H9 (cell line): ENCODE measurements at regions not wholly inside any gene's neighbourhood (a gene's known extent, or its start where the extent isn't known, plus 50 kb on each side); places are given as distances from the start of the nearest gene placed in this dataset.

ENCODE experiments used
- DNase-seq: peaks from one replicate; pipeline ENCODE4 v3.0.0-alpha.2; 2017
- H2AFZ ChIP-seq: one replicate; pipeline ENCODE4 v1.6.1; 2013; ENCODE audit warnings: mild to moderate bottlenecking, low read length, control low read depth, moderate library complexity
- H2AK5ac ChIP-seq: 2 replicates; pipeline ENCODE4 v1.6.1; 2013; ENCODE audit warnings: low read length, control low read depth, mixed read lengths; ENCODE audit not compliant: insufficient read length
- H2BK120ac ChIP-seq: one replicate; pipeline ENCODE4 v1.6.1; 2013; ENCODE audit warnings: low read depth, mild to moderate bottlenecking, low read length, control low read depth, inconsistent platforms; ENCODE audit not compliant: poor library complexity, severe bottlenecking
- H2BK12ac ChIP-seq: 2 replicates; pipeline ENCODE4 v1.6.1; 2013; ENCODE audit warnings: low read length, control low read depth, mixed read lengths, low read depth; ENCODE audit not compliant: insufficient read length
- H2BK15ac ChIP-seq: 2 replicates; pipeline ENCODE4 v1.6.1; 2013; ENCODE audit warnings: low read depth, low read length, control low read depth
- H2BK20ac ChIP-seq: one replicate; pipeline ENCODE4 v1.6.1; 2013; ENCODE audit warnings: low read depth, mild to moderate bottlenecking, low read length, control low read depth, inconsistent platforms; ENCODE audit not compliant: poor library complexity, severe bottlenecking
- H2BK5ac ChIP-seq: 2 replicates; pipeline ENCODE4 v1.6.1; 2013; ENCODE audit warnings: low read length, control low read depth, mixed read lengths; ENCODE audit not compliant: insufficient read length
- H3K14ac ChIP-seq: 2 replicates; pipeline ENCODE4 v1.6.1; 2013; ENCODE audit warnings: low read length, control low read depth; ENCODE audit not compliant: insufficient read depth
- H3K18ac ChIP-seq: 2 replicates; pipeline ENCODE4 v1.6.1; 2013; ENCODE audit warnings: low read depth, mild to moderate bottlenecking, mixed read lengths, low read length, control low read depth; ENCODE audit not compliant: insufficient read length
- H3K23ac ChIP-seq: 2 replicates; pipeline ENCODE4 v1.6.1; 2013; ENCODE audit warnings: low read length, control low read depth, mixed read lengths, low read depth; ENCODE audit not compliant: insufficient read length
- H3K23me2 ChIP-seq: 2 replicates; pipeline ENCODE4 v1.6.1; 2013; ENCODE audit warnings: low read depth, mild to moderate bottlenecking, mixed read lengths, low read length, control low read depth; ENCODE audit not compliant: insufficient read length, poor library complexity, severe bottlenecking
- H3K27ac ChIP-seq: 2 replicates; pipeline ENCODE4 v1.5.1; 2013; ENCODE audit warnings: low read length, control low read depth, mixed read lengths, low read depth; ENCODE audit not compliant: insufficient read length
- H3K27me3 ChIP-seq: 2 replicates; pipeline ENCODE4 v1.6.1; 2013; ENCODE audit warnings: low read length, control low read depth, inconsistent platforms; ENCODE audit not compliant: insufficient read depth
- H3K4ac ChIP-seq: 2 replicates; pipeline ENCODE4 v1.6.1; 2013; ENCODE audit warnings: low read depth, mild to moderate bottlenecking, control low read depth, inconsistent platforms, low read length, moderate library complexity
- H3K4me1 ChIP-seq: 2 replicates; pipeline ENCODE4 v1.6.1; 2013; ENCODE audit warnings: low read length, control low read depth, inconsistent platforms; ENCODE audit not compliant: insufficient read depth
- H3K4me2 ChIP-seq: 2 replicates; pipeline ENCODE4 v1.6.1; 2013; ENCODE audit warnings: low read length, control low read depth, mixed read lengths; ENCODE audit not compliant: insufficient read length, insufficient read depth
- H3K56ac ChIP-seq: 2 replicates; pipeline ENCODE4 v1.6.1; 2013; ENCODE audit warnings: low read depth, mild to moderate bottlenecking, mixed read lengths, low read length, control low read depth; ENCODE audit not compliant: insufficient read length
- H3K79me1 ChIP-seq: 2 replicates; pipeline ENCODE4 v1.6.1; 2013; ENCODE audit warnings: low read depth, mild to moderate bottlenecking, moderate library complexity, low read length, control low read depth, inconsistent platforms; ENCODE audit not compliant: insufficient read depth, poor library complexity, severe bottlenecking
- H3K79me2 ChIP-seq: 2 replicates; pipeline ENCODE4 v1.6.1; 2013; ENCODE audit warnings: low read length, control low read depth, inconsistent platforms; ENCODE audit not compliant: insufficient read depth
- H3K9ac ChIP-seq: 2 replicates; pipeline ENCODE4 v1.6.1; 2013; ENCODE audit warnings: low read length, control low read depth, mixed read lengths; ENCODE audit not compliant: insufficient read length; ENCODE audit errors: extremely low read depth
- H3K9me3 ChIP-seq: one replicate; pipeline ENCODE4 v1.6.1; 2013; ENCODE audit warnings: low read depth, low read length, inconsistent platforms; ENCODE audit not compliant: control insufficient read depth
- H3T11ph ChIP-seq: one replicate; pipeline ENCODE4 v1.6.1; 2013; ENCODE audit warnings: mild to moderate bottlenecking, low read length, control low read depth, inconsistent platforms
- H4K20me1 ChIP-seq: one replicate; pipeline ENCODE4 v1.6.1; 2013; ENCODE audit not compliant: control insufficient read depth, insufficient read length, insufficient read depth
- H4K5ac ChIP-seq: 2 replicates; pipeline ENCODE4 v1.6.1; 2013; ENCODE audit warnings: low read depth, mild to moderate bottlenecking, mixed read lengths, low read length, control low read depth; ENCODE audit not compliant: insufficient read length
- H4K8ac ChIP-seq: replicated peaks from 2 replicates; pipeline ENCODE4 v1.6.1; 2013; ENCODE audit warnings: low read length, control low read depth, mixed read lengths, low read depth; ENCODE audit not compliant: insufficient read length
- H4K91ac ChIP-seq: 2 replicates; pipeline ENCODE4 v1.6.1; 2013; ENCODE audit warnings: low read depth, mild to moderate bottlenecking, moderate library complexity, mixed read lengths, low read length, control low read depth; ENCODE audit not compliant: insufficient read length
- H3K27ac Mint-ChIP-seq, 3 experiments: 2 replicates in 2 of 3; 3 replicates in 1 of 3; pipeline ENCODE4 v1.8.0; 2020 to 2021; ENCODE audit warnings: mixed read lengths in 3 of 3, mild to moderate bottlenecking in 1 of 3, moderate library complexity in 1 of 3
- H3K27me3 Mint-ChIP-seq: 2 replicates; pipeline ENCODE4 v1.8.0; 2021; ENCODE audit warnings: low read depth, mild to moderate bottlenecking, moderate library complexity, mixed read lengths
- H3K36me3 Mint-ChIP-seq, 3 experiments: 2 replicates in 2 of 3; 3 replicates in 1 of 3; pipeline ENCODE4 v1.8.0; 2020 to 2021; ENCODE audit warnings: low read depth in 3 of 3, mixed read lengths in 3 of 3; ENCODE audit not compliant: insufficient read depth in 1 of 3
- H3K4me1 Mint-ChIP-seq, 2 experiments: 2 replicates each; pipeline ENCODE4 v1.8.0; 2020; ENCODE audit warnings: mixed read lengths in 2 of 2
- H3K4me3 Mint-ChIP-seq, 2 experiments: 2 replicates in 1 of 2; 3 replicates in 1 of 2; pipeline ENCODE4 v1.8.0; 2020 to 2021; ENCODE audit warnings: mild to moderate bottlenecking in 2 of 2, mixed read lengths in 2 of 2, moderate library complexity in 1 of 2
- H3K9me3 Mint-ChIP-seq, 2 experiments: 2 replicates in 1 of 2; 3 replicates in 1 of 2; pipeline ENCODE4 v1.8.0; 2020; ENCODE audit warnings: mild to moderate bottlenecking in 2 of 2, mixed read lengths in 2 of 2, moderate library complexity in 1 of 2
- WGBS: extraction: QIAGEN DNeasy Blood & Tissue Kit; methylation state at CpG from one replicate; pipeline ENCODE4 v1.1.7; 2013; ENCODE audit warnings: missing lambda C conversion rate, low lambda C conversion rate, mixed read lengths; ENCODE audit not compliant: insufficient read length; ENCODE audit errors: extremely low coverage; 5-methylcytosine and 5-hydroxymethylcytosine counted together
- TF ChIP-seq, protein P1 (sequence below): fragments of 200-600 bp; sonication (generic); conservative IDR thresholded peaks from 3 replicates; pipeline ENCODE4 v1.8.0; 2021; ENCODE audit warnings: antibody characterized with exemption, mild to moderate bottlenecking

DNA sequence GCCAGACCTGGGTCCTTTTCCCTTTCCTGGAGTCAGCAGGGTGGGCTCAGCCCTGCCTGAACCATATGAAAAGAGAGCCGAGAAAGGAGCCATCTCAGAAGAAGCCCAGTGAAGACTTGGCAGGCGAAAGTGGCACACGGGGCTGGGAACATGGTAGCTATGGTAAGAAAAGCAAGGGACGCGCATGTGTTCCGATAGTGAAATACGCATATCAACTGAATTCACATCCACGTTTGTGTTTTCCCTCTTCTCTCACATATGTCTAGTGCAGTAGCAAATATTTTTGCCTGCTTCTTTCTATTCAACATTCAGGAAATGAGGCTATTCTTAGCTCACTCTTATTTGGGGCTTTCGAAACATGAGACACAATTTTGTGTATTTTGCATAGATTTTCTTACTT lies 54.1 kb upstream of the PEG3 start:
- Histone ChIP-seq H3K79me2 (no peaks in the 10 kb centered on the region), H2BK20ac (no peak overlapping the region), H3K9me3 (peaks cover 90% of the 10 kb centered on the region), H3K27me3 (no peaks in the 10 kb centered on the region), H2BK15ac (no peak overlapping the region), H3K18ac (no peak overlapping the region), H4K20me1 (no peaks in the 10 kb centered on the region), H2AFZ (no peak overlapping the region), H2AK5ac (no peak overlapping the region), H3K27ac (no peak overlapping the region), H2BK120ac (no peak overlapping the region), H3K4ac (no peak overlapping the region), H3K4me2 (no peak overlapping the region), H3K14ac (no peak overlapping the region), H2BK5ac (no peak overlapping the region), H4K8ac (no peak overlapping the region), H3T11ph (no peak overlapping the region), H3K4me1 (no peaks in the 10 kb centered on the region), H3K9ac (no peak overlapping the region), H3K79me1 (no peaks in the 10 kb centered on the region), H3K56ac (no peak overlapping the region), H4K5ac (no peak overlapping the region), H3K23me2 (no peaks in the 10 kb centered on the region), H2BK12ac (no peak overlapping the region), H4K91ac (no peak overlapping the region), H3K23ac (no peak overlapping the region)
- Mint-ChIP-seq H3K27me3 (peaks cover 4% of the 10 kb centered on the region), H3K36me3 (peaks cover 14 to 33% (median 14%) of the 10 kb centered on the region in 3 experiments; a peak in 6 of 7 replicates), H3K9me3 (peaks cover 92 to 93% of the 10 kb centered on the region in 2 experiments), H3K27ac (no peak overlapping the region), H3K4me3 (no peak overlapping the region; a peak in 1 of 5 replicates), H3K4me1 (no peaks in the 10 kb centered on the region)
- no CpG with 5 or more reads among the region's 9 CpGs for WGBS
- TF ChIP-seq, protein P1, sequence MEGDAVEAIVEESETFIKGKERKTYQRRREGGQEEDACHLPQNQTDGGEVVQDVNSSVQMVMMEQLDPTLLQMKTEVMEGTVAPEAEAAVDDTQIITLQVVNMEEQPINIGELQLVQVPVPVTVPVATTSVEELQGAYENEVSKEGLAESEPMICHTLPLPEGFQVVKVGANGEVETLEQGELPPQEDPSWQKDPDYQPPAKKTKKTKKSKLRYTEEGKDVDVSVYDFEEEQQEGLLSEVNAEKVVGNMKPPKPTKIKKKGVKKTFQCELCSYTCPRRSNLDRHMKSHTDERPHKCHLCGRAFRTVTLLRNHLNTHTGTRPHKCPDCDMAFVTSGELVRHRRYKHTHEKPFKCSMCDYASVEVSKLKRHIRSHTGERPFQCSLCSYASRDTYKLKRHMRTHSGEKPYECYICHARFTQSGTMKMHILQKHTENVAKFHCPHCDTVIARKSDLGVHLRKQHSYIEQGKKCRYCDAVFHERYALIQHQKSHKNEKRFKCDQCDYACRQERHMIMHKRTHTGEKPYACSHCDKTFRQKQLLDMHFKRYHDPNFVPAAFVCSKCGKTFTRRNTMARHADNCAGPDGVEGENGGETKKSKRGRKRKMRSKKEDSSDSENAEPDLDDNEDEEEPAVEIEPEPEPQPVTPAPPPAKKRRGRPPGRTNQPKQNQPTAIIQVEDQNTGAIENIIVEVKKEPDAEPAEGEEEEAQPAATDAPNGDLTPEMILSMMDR, result no peak
- no peak for DNase-seq
